Nephron (organoid): ENCODE measurements at regions not wholly inside any gene's neighbourhood (a gene's known extent, or its start where the extent isn't known, plus 50 kb on each side); places are given as distances from the start of the nearest gene placed in this dataset.
"Not testable (repeated sequence)": the region's sequence is repeated elsewhere in the genome, so short reads cannot be mapped to it uniquely, and the experiment has no call there.

ENCODE experiments used
- H3K27ac Mint-ChIP-seq, 3 experiments: 2 replicates each; pipeline ENCODE4 v1.8.0; 2020; ENCODE audit warnings: mixed read lengths in 3 of 3, mild to moderate bottlenecking in 2 of 3, moderate library complexity in 1 of 3
- H3K27me3 Mint-ChIP-seq: 2 replicates; pipeline ENCODE4 v1.8.0; 2021; ENCODE audit warnings: low read depth, mild to moderate bottlenecking, moderate library complexity, mixed read lengths
- H3K36me3 Mint-ChIP-seq: 2 replicates; pipeline ENCODE4 v1.8.0; 2020; ENCODE audit warnings: low read depth, mixed read lengths
- H3K4me1 Mint-ChIP-seq: 2 replicates; pipeline ENCODE4 v1.8.0; 2020; ENCODE audit warnings: mixed read lengths
- H3K4me3 Mint-ChIP-seq, 3 experiments: 2 replicates each; pipeline ENCODE4 v1.8.0; 2020; ENCODE audit warnings: mild to moderate bottlenecking in 3 of 3, mixed read lengths in 3 of 3, moderate library complexity in 2 of 3
- H3K9me3 Mint-ChIP-seq: 2 replicates; pipeline ENCODE4 v1.8.0; 2020; ENCODE audit warnings: mixed read lengths
- TF ChIP-seq, protein P1 (sequence below), 3 experiments: fragments of 200-600 bp; sonication (generic); IDR thresholded peaks; one replicate each; pipeline ENCODE4 v1.5.0; 2021; ENCODE audit warnings: antibody characterized with exemption in 3 of 3; ENCODE audit not compliant: unreplicated experiment in 3 of 3

DNA sequence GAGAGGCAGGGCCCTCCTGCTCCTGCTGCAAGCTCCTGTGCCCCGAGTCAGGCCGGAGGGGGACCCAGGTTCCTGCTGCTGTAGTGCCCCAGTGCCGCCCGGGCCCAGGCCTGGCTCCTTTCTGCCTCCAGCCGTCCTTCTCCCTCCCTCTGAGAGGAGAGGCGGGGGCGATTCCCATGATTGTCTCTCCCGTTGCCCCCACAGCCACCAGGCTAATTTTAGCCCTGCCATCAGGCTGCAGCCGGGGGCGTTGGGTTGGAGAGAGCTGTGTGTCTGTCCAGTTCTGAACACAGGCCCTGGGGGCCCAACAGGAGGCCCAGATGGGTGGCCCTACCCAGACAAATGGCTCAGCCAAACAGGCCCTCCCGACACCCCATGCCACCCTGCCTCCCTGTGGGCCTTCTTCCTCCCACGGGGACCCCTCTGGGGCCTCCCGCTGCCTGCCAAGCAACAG, 214.8 kb downstream of the TBC1D2B start:
- Mint-ChIP-seq H3K27me3 (peaks cover 7% of the 10 kb centered on the region), H3K27ac (no peak overlapping the region), H3K4me3 (peak overlapping the region in 1 of 3 experiments; percentile 10), H3K4me1 (peaks cover 17% of the 10 kb centered on the region), H3K36me3 (no peaks in the 10 kb centered on the region), H3K9me3 (no peaks in the 10 kb centered on the region)
- TF ChIP-seq, protein P1, sequence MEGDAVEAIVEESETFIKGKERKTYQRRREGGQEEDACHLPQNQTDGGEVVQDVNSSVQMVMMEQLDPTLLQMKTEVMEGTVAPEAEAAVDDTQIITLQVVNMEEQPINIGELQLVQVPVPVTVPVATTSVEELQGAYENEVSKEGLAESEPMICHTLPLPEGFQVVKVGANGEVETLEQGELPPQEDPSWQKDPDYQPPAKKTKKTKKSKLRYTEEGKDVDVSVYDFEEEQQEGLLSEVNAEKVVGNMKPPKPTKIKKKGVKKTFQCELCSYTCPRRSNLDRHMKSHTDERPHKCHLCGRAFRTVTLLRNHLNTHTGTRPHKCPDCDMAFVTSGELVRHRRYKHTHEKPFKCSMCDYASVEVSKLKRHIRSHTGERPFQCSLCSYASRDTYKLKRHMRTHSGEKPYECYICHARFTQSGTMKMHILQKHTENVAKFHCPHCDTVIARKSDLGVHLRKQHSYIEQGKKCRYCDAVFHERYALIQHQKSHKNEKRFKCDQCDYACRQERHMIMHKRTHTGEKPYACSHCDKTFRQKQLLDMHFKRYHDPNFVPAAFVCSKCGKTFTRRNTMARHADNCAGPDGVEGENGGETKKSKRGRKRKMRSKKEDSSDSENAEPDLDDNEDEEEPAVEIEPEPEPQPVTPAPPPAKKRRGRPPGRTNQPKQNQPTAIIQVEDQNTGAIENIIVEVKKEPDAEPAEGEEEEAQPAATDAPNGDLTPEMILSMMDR (IDR thresholded peaks at IDR 0.05; ENCODE audit: unreplicated experiment in 3 of 3), result no peak

DNA sequence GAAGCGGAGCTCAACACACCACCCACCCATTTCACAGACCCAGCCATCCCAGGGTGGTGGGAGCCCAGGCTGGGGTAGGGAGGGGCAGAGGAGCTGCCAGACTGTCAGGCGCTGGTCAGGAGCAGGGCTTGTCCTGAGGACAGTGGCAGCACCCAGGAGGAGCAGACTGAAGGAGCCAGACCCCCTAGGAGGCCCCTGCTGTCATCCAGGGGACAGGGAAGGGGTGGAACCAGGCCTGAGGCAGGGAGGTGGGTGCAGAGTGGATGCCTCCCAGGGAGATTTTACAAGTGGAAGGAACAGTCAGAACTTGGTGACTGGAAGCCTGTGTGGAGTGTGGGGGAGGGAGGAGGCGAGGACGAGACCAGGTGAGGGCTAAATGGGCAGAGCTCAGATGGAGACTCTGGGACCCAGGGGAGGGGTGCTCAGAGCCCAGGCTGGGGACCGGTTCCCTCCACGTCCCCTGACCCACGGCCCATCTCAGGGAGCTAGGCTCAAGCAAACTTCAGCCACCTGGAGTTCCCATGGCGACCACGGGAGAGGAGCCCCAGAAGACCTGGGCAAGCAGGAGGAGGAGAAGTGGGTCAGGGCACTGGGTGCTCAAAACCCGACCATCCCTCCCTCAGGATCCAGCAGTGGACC, 215.4 kb downstream of the TBC1D2B start:
- peaks cover 21% of the 10 kb centered on the region for H3K4me1 Mint-ChIP-seq
- not testable (repeated sequence) for H3K27me3 Mint-ChIP-seq, H3K27ac Mint-ChIP-seq, H3K36me3 Mint-ChIP-seq, H3K9me3 Mint-ChIP-seq, H3K4me3 Mint-ChIP-seq

- H3K27me3 Mint-ChIP-seq, result peaks cover 7% of the 10 kb centered on the region
- peaks cover 28% of the 10 kb centered on the region for H3K4me1 Mint-ChIP-seq
- no peak overlapping the region for H3K4me3 Mint-ChIP-seq
- no peaks in the 10 kb centered on the region for H3K9me3 Mint-ChIP-seq
- TF ChIP-seq, protein P1 (IDR thresholded peaks at IDR 0.05; ENCODE audit: unreplicated experiment in 3 of 3), result no peak
- H3K36me3 Mint-ChIP-seq, result no peaks in the 10 kb centered on the region
- no peak overlapping the region for H3K27ac Mint-ChIP-seq
Observed at GRCh38 chr15:77860071-77860691, 217.3 kb downstream of the TBC1D2B start.

- Mint-ChIP-seq H3K27ac (peak overlapping the region in 1 of 3 experiments; percentile 15), H3K9me3 (no peaks in the 10 kb centered on the region), H3K4me1 (peaks cover 28% of the 10 kb centered on the region), H3K36me3 (no peaks in the 10 kb centered on the region), H3K4me3 (no peak overlapping the region), H3K27me3 (peaks cover 7% of the 10 kb centered on the region)
- TF ChIP-seq, protein P1 (IDR thresholded peaks at IDR 0.05; ENCODE audit: unreplicated experiment in 3 of 3), result no peak
Observed at GRCh38 chr15:77859491-77860060, 217.9 kb downstream of the TBC1D2B start.

DNA sequence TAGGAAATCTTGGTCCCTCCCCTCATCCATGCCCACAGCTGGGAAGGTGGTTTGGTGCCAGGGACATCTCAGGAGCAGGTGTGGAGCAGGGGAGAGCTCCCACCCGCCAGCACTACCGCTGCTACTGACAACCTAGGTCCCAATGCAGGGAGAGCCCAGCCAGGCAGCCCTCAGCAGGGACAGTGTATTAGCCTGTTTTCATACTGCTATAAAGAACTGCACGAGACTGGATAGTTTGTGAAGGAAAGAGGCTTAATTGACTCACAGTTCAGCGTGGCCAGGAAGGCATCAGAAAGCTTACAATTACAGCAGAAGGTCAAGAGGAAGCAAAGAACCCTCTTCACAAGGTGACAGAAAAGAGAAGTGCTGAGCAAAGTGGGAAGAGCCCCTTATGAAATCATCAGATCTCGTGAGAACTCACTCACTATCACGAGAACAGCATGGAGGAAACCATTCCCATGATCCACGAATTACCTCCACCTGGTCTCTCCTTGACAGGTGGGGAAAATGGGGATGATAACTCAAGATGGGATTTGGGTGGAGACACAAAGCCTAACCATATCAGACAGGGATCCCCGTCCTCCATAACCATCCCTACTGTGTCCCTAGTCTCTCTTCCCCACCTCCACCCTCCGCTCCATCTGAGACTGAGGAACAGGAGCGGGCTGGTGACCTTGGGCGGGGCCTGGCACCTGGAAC, 218.6 kb downstream of the TBC1D2B start:
- H3K9me3 Mint-ChIP-seq, result no peaks in the 10 kb centered on the region
- H3K4me3 Mint-ChIP-seq, result no peak overlapping the region
- H3K4me1 Mint-ChIP-seq, result peaks cover 33% of the 10 kb centered on the region
- TF ChIP-seq, protein P1 (IDR thresholded peaks at IDR 0.05; ENCODE audit: unreplicated experiment in 3 of 3), result no peak
- H3K27me3 Mint-ChIP-seq, result peaks cover 8% of the 10 kb centered on the region
- H3K27ac Mint-ChIP-seq, result peak overlapping the region in 2 of 3 experiments; percentile 27 to 47
- H3K36me3 Mint-ChIP-seq, result no peaks in the 10 kb centered on the region

- H3K9me3 Mint-ChIP-seq, result no peaks in the 10 kb centered on the region
- TF ChIP-seq, protein P1 (IDR thresholded peaks at IDR 0.05; ENCODE audit: unreplicated experiment in 3 of 3), result no peak
- peaks cover 8% of the 10 kb centered on the region for H3K27me3 Mint-ChIP-seq
- no peaks in the 10 kb centered on the region for H3K36me3 Mint-ChIP-seq
- no peak overlapping the region for H3K27ac Mint-ChIP-seq
- no peak overlapping the region for H3K4me3 Mint-ChIP-seq
- H3K4me1 Mint-ChIP-seq, result peaks cover 31% of the 10 kb centered on the region
Observed at GRCh38 chr15:77857419-77857818, 220.1 kb downstream of the TBC1D2B start.
